ENCODE measurements at regions not wholly inside any gene's neighbourhood (a gene's known extent, or its start where the extent isn't known, plus 50 kb on each side); places are given as distances from the start of the nearest gene placed in this dataset.

DNA sequence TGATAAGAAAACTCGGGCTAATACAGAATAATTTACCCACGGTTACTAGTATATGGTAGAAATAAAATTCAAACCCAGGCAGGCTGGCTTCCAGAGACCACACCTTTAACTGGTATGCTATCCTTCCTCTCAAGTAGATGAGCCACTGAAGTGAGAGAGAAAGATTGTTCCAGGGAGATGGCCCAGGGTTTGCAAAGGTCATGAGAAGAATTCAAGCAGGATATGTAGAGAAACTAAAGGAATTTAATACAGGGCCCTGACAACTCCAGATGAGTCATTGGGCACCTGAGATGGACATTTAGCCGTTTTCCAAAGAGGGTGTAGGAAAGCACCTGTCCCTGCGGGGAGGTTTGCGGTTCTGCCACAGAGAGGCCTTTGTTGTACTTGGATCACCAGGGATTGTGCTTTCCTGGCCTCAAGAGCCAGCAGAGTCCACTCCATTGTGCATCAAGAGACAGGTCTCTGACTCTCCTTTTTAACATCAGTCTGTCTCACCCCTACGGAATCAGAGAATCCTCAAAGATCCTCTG, 152.7 kb upstream of the BLID start:
- DNase-seq: no peak

DNA sequence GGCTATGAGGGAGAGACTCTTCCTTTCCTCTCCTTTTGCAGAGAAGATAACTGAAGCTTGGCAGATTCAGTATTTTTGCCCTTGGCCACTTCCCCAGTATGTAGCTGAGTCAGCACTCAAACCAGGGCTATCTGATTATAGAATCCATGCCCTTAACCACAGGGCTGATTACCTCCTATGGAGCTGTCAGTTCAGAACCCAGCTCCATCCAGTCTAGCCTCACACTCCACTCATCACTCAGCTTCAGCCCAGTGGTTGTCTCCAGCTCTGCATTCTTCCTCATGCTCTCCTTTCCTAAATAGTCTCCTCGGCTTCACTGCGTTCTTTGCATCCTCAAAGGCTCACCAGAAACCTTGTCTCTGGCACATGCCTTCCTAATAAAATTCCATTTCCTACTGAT, 151.6 kb upstream of the BLID start:
- DNase-seq: no peak

DNA sequence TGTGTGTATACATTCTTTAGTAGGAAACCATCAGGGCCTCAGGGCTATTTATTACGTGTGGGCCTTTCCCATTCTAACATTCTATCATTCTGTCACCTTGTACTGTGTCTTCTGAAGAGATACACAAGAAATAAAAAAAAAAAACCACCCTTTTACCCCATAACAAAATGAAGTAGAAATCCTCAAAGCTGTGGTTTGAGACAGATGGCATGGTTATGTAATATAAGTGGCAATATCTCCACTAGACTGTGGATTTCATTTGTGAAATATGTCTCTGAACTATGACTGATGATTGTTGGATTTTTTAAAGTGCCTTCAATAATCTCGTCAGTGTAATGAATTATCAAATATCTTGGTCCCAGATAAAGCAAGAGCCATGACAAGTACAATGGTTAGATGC, 150.0 kb upstream of the BLID start:
- DNase-seq: no peak

DNA sequence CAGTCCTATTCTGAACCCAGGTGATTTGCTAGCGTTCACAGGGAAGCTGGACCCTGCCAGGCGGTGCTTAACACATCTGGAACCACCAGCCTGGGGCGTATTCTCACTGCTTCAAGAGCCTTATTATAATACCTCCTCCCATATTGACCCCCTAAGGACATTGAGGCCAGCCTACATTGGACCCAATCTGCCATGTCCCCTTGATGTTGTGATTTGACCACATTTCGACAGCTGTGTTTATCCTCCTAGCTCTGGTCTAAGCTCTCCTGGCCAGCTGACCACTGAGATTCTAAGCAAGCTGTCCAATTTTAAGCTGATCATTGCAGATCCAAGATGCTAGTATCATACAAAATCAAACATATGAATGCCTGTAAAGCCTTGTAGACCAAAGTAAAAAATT, 148.1 kb upstream of the BLID start:
- DNase-seq: no peak

DNA sequence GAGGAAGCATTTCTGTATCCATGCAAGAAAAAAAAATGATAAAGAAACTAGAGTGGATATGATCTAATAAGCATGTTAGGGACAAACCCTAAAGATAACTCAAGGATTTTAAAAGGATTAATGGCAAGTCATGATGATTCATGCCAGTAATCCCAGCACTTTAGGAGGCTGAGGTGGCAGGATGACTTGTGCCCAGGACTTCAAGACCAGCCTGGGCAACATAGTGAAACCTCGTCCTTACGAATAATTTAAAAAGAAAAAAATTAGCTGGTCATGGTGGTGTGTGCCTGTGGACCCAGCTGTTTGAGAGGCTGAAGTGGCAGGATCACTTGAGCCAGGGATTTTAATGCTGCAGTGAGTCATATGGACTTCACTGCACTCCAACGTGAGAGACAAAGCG, 145.5 kb upstream of the BLID start:
- no peak for DNase-seq

DNA sequence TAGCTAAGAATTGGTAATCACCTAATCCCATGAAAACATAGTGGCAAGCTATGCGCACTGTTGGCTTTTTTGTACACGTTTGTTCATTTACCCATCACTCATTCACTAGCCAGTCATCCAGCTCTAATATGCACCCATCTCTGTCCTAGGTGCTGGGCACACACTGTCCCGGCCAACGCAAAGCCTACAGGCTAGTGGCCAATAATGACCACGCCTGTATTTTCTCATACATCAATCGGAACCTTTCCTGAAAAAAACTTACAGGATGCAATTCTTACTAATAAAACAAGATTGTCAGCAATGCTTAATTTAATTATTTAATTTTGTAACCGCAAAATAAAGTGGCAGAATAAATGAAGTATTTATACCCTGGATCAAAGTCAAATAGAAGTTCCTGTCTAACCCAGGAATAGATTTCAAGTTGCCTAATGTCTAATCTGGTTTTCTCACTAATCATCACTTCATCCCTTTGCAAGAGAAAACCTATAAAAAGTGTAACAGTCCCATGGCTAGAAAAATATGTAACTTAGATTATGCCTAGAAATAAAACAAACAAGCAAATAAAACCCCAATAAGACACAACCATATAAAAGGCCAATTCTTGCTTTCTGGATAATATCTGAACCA, 143.3 kb upstream of the BLID start:
- no peak for DNase-seq

DNA sequence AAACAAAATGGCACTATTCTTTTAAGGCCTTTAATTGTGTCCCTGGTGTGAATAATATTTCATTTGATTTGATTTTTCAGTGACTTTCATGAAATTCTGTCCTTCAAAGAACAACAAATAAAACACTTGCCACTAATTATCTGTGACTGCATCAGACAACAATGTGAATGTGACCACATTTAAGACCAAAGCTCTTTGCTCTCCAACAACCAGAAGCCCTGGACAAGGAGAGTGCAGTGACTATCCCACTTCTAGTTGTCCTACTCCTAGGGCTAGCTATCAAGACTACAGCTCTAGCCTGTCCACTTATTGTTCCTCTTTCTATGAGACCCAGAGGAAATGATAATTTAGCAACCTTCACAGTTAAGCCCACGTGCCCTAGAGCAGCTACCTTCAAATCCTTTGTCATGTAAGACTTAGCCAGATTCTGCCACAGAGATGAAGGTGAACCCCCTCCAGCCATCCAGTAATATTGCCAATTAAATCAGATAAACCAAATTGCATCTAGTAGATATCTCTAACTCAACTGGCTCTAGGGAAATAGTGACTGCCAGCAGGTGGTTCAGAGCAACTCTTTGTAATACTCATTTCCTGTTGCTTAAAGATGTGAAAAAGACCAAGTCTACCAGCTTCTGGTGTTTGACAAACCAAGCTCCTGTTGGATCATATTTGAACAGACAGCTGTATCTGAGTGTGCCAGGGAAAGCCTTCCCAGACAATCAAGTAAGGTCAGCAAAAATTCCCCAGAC, 142.6 kb upstream of the BLID start:
- no peak for DNase-seq

DNA sequence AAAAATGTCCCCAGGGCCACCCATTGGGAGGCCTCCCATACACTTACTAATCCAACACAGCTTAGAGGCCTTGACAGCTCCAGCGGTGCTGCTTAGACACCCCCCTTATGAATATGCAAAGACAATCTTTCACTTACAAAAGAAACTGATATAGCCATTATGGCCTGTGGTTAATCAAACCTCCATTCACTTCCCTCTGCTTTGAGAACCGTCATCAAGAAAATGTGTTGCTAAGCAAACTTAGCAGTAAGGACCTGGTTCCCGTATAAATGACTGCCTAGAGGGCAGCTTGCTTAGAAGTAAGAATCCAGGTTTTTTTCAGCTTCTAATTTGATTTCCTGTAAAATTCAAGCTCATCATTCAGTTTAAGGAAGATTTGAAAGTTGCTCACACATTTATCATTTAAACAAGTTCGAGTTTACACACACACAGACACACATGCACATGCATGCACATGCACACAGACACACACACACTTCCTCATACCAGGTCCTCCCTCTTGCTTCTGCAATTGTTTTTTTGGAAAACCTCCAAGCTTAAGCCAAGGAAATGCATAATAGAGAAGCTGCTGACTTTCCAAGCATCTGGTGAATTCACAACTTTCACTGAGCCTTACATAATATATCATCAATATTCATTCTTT, 137.7 kb upstream of the BLID start:
- no peak for DNase-seq

DNA sequence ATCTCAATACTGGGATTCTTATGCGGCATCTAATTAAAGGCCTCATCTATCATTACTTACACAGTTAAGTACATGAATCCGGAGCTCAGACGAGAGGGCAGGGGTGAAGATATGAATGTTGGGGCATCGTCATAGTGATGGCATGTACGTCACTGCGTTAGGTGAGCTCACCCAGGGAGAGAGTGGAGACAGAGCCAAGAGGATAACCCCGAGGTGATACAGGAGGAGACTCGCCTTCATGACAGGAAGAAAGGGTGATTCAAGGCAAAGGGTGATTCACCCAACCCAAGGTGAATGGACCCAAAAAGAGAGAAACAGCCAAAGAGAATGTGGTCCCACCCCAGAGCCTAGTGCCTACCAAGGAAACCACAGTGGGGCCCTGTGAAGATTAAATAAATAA, 132.9 kb upstream of the BLID start:
- no peak for DNase-seq

DNA sequence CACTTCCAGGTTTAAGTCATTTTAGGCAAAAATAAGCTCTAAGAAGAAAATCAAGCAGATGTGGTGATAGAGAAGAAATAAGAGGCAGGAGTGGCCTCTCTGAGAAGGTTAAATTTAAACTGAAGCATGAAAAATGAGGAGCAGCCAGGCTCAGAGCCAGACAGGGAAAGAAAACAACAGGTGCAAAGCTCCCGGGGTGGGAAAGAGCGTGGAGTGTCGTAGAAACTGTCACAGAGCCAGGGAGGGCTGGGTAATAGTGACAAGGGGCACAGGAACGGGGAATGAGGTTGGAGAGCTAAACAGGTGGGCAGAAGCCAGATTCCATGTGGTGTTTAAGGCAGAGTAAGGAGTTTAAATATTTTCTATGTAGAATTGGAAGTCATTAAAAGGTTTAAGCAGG, 132.1 kb upstream of the BLID start:
- no peak for DNase-seq

DNA sequence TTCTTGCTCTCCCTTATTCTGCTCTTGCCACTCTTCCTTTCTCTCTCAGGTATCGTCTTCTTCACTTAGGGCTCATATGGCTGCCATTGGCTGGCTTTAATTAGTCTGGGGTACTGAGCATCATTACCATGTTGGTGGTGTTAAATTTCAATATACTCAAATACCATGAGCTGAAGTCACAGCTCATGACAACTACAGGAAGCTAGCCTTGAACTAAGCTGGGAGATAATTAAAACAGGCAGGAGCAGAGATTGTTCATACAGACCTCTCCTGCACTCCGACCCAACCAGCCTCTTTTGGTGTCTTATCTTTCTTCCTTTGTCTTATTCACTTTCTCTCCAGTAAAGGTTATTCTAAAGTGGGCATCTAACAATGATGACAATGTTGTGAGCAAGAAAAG, 130.9 kb upstream of the BLID start:
- no peak for DNase-seq

DNA sequence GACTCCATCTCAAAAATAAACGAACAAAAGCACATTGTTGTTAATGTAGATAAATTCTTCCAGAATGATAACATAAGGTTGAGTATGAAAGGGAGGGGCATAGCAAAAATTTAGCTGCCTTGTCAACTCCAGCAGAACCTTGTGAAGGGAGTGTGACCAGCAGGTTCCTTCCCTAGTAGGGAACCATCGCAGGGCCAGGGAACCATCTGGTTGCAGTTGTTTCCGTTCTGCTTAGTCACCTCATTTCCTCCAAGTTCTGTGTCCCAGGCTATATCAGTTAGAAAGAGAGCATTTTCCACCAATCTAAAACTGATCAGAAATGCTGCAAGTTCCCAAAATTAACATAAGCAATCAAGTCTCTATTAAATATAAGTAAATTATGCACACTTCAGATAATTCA, 126.7 kb upstream of the BLID start:
- no peak for DNase-seq

DNA sequence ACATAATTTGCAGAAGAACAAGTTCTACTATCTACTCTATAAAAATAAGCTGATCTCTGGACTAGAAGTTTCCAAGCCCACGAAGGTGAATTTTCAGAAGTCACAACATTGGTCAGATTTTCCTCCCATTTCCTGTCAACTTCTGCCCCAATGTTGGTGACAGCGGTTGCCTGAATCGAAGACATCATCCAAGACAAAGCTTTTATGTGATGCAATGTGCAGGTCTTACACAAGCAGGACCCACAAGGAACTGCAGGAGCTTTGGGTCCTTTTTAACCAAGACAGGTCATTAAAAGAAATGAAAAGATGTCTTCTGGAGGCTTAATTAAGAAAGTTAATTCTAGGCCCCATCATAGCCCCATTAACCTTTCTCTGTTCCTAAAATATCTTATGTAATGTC, 125.6 kb upstream of the BLID start:
- DNase-seq: no peak

DNA sequence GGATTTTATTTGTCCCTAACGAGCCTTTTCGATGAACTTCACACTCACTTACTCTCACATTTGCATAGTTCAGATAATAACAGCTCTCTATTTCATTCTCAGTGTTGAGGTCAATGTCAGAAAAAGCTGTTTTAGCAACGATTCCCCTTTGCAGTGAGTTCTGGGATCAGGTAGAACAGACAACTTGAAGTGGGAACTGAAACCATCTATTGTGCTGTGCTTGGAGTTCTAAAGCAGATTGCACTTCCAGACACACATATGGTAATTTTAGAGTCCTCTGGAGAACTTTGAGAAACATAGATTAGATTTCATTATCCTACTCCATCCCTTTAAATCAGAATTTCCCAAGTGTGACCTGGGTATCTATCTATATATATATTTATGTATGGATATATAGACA, 124.6 kb upstream of the BLID start:
- DNase-seq: no peak

DNA sequence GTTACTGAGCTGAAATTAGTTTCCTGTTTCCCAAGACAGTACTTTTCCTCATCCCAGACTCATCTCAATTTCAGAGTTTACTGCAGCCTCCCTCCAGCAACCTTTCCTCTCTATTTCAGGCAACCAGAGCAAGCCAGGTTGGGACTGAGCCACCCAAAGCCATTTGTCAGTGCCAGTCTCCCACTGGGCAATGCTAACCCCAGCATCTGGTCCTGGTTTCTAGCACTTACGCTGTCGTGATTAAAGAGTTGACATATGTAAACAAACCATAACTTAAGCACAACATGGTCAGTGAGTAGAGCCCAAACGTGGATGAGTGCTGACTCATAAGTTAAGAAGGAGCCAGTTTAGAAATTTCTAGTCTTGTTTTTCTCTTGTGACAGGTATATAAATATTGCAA, 119.6 kb upstream of the BLID start:
- DNase-seq: no peak

DNA sequence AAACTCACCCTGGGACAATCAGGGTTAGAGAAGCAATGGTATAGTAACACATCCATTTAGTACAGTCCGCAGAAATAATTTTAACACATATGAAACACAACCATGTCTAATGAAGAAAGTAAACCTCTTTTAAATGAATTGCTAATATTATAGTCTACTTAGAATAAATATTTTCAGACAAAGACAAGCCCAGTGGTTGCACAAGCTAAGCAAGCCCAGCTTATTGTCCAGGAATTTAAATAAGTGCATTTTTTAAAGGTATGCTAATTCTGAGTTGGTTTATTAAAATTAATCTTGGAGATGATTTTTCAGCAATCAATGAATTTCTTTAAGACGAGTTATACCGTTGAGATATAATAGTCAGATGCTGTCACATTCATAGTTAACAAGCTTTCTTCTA, 118.8 kb upstream of the BLID start:
- no peak for DNase-seq

DNA sequence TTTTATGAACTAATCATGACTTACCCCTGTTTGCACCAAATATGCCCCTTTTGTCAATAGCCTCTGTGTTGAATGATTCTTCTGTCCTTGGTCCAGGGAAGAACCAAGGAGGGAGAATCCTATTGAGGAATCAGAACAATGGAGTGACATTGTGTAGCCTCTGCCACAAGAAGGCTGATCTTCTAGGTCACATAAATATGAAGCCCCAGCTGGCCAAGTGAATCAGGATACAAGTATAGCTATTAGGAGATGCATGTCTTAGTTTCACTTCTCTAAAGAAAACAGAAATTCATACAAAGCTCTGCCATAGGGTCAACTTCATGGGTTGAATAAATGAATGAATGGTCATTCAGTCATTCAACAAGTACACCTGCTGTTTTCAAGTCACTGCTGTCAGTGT, 118.2 kb upstream of the BLID start:
- DNase-seq: no peak

DNA sequence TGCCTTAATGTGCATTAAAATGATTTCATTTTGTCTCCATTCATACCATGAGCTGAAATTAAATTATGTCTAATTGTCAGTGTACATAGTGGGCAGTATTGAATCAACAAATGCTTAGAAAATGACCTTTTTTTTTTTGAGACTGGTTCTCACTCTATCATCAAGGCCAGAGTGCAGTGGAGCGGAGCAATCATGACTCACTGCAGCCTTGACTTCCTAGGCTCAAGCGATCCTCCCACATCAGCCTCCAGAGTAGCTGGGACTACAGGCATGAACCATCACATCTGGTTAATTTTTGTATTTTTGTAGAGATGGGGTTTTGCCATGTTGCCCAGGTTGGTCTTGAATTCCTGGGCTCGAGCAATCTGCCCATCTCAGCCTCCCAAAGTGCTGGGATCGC, 117.0 kb upstream of the BLID start:
- no peak for DNase-seq

DNA sequence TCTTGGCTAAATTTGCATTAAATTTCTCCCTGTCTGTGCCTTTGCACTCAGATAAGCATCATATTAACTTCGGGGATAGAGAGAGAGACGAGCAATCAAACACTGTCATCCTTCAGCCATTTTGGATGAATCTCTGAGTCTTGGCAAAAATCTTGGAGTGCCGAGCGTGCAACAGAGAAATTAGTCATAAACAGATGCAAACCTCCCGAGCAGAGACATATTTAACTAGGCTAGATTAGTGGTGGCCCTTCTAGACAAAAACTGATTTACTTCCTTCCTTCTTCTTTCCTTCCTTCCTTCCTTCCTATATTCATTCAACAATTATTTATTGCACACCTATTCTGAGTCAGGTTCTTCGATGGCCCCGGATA, 114.4 kb upstream of the BLID start:
- no peak for DNase-seq

DNA sequence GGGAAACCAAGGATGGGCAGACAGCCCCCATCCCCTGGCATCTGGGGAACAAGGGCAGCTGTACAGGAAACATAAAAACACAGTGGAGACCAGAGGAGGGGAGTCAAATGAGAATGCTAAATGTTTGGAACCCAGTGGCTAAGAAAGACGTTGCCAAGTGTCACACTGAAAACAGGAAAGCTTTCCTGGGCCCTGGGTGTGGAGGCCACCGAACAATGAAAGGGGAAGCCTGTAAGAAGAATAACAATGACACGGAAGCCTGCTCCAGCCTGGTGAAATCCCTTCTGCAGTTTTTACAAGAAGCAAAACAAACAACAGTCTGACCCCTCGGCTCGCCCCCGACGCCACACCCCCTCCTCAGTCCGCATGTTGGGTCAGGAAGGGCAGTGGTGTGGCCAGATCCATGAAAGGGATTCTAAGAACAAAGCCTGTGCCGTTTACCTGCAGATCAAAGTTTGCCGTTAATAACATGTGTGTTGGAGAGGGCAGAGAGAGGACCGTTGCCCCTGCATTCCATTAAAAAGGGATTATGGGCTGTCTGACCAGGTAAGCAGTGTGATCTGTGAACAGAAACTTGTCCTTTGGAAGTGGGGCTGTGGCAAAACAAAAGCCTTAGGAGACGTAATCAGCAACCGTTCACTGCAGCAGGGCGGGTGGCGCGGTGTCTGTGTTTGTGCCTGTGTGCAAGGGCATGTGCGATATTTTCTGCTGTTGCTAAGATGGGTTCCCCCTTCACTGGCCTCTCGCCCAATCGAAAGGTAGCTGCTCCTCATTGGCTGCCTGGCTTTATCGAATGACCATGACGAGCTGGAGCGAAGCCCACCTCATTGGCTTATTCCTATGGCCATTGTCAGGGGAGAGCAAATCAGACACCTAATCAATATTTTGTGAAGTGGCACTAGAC, 113.7 kb upstream of the BLID start:
- no peak for DNase-seq

DNA sequence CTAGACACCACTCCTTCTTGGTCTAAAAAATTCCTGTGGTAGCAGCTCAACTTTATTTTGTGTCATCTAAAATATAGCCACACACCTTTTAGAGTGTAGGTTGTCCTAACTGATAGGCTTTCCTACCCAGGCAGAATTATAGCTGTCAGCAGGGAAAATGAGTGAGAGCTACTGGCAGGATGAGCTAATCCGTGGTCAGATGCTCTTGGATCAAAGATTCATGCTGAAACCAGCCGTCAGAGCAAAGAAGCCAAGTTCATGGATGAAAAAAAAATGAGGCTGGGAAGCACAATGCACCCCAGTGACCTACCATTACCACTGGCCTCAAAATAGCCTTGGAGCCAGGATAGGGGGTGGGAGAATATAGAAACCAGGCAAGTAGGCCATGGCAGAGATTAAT, 113.1 kb upstream of the BLID start:
- DNase-seq: no peak

DNA sequence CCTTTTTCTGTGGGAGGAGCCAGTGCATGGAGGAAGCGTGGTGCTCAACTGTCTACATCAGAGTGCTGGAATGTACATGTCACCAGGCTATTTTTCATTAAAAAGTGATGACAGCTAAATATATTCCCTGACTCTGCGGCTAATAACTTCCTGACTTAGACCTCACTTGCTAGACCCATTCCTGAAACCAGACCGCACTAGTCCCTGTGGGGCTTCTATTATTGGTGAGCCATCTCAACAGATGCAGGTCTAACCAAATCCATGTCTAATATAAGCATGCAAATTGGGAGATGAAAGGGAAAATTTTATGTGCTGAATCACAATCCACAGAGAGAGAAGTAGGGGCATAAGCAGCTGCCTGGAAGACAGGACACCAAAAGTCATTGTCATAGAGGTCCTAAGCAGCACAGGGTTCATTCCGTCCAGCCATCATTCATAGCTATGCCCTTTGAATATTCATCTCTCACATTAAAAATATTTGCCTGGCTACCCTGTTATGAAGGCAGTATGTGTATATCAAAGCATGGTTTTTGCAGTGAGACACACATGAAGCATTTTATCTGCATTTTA, 110.9 kb upstream of the BLID start:
- no peak for DNase-seq

DNA sequence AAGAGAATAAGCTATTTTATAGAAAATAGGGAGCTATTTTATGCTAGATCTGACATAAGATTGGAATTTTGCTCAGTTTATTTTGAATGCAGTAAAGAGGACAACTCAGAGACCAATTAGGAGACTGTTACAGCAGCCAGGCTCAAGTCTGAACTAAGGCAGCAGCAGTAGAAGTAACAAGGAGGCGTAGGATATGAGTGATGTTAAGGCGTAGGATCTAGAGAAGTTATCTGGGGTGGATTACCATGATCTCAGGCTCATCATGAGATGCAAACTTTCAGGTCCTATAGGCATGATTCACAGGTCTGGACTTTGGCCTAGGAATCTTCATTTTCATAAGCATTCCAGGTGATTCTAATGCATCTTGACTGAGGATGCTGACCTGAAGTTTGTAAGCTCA, 108.9 kb upstream of the BLID start:
- no peak for DNase-seq

All from effector CD8-positive, alpha-beta T cell (primary cell).